Smooth muscle cell (in vitro differentiated cells): ENCODE measurements at regions not wholly inside any gene's neighbourhood (a gene's known extent, or its start where the extent isn't known, plus 50 kb on each side); places are given as distances from the start of the nearest gene placed in this dataset.
A peak's percentile ranks its signal among the peaks of the same experiment; 100 is the strongest.

Source experiments
- DNase-seq: peaks from one replicate; lab custom pipeline; 2025; ENCODE audit not compliant: unreplicated experiment; lab: John Stamatoyannopoulos, UW
- H2AFZ ChIP-seq: fragments of 200-600 bp; sonication (generic); 2 replicates; pipeline ENCODE4 v1.6.0; 2016; ENCODE audit warnings: antibody characterized with exemption, low read depth, mild to moderate bottlenecking
- H3F3A ChIP-seq: fragments of 200-600 bp; sonication (generic); 2 replicates; pipeline ENCODE4 v1.6.0; 2017; ENCODE audit warnings: antibody characterized with exemption, low read depth
- H3K27ac ChIP-seq: fragments of 200-600 bp; sonication (generic); 2 replicates; pipeline ENCODE4 v1.5.1; 2016; ENCODE audit warnings: low read depth, mild to moderate bottlenecking
- H3K27me3 ChIP-seq: fragments of 200-600 bp; sonication (generic); 2 replicates; pipeline ENCODE4 v1.6.1; 2016; ENCODE audit warnings: low read depth, mild to moderate bottlenecking
- H3K36me3 ChIP-seq: fragments of 200-600 bp; sonication (generic); 2 replicates; pipeline ENCODE4 v1.5.1; 2016; ENCODE audit warnings: low read depth
- H3K4me1 ChIP-seq: fragments of 200-600 bp; sonication (generic); 2 replicates; pipeline ENCODE4 v1.5.1; 2016; ENCODE audit warnings: low read depth
- H3K4me2 ChIP-seq: fragments of 200-600 bp; sonication (generic); 2 replicates; pipeline ENCODE4 v1.6.0; 2016; ENCODE audit warnings: mild to moderate bottlenecking
- H3K4me3 ChIP-seq: fragments of 200-600 bp; sonication (generic); 2 replicates; pipeline ENCODE4 v1.5.1; 2016; ENCODE audit warnings: mild to moderate bottlenecking
- H3K79me2 ChIP-seq: fragments of 200-600 bp; sonication (generic); 2 replicates; pipeline ENCODE4 v1.6.0; 2016; ENCODE audit warnings: low read depth, mild to moderate bottlenecking
- H3K9ac ChIP-seq: fragments of 200-600 bp; sonication (generic); 2 replicates; pipeline ENCODE4 v1.6.0; 2016; ENCODE audit warnings: low read depth
- H3K9me3 ChIP-seq: fragments of 200-600 bp; sonication (generic); replicated peaks from 2 replicates; pipeline ENCODE4 v1.5.1; 2016; ENCODE audit warnings: low read depth
- H4K20me1 ChIP-seq: fragments of 200-600 bp; sonication (generic); 2 replicates; pipeline ENCODE4 v1.6.0; 2016; ENCODE audit warnings: low read depth
- WGBS: methylation state at CpG from one replicate; pipeline ENCODE4 v1.1.7; 2016; ENCODE audit warnings: low lambda C conversion rate; 5-methylcytosine and 5-hydroxymethylcytosine counted together
- TF ChIP-seq, protein P1 (sequence below): fragments of 200-600 bp; sonication (generic); IDR thresholded peaks from 2 replicates; pipeline ENCODE4 v1.5.1; 2017; ENCODE audit warnings: borderline replicate concordance, mild to moderate bottlenecking, antibody characterized with exemption; ENCODE audit not compliant: insufficient read depth, poor library complexity, severe bottlenecking

- DNase-seq = peak; percentile 66
- Histone ChIP-seq H4K20me1 (peaks cover 8% of the 10 kb centered on the region), H3K36me3 (no peaks in the 10 kb centered on the region), H3K27ac (peak overlapping the region; percentile 92), H3K4me2 (peak overlapping the region; percentile 66), H3K79me2 (peaks cover 30% of the 10 kb centered on the region), H3K4me1 (peaks cover 49% of the 10 kb centered on the region), H2AFZ (no peak overlapping the region), H3K4me3 (no peak overlapping the region), H3K27me3 (no peaks in the 10 kb centered on the region), H3F3A (peaks cover 31% of the 10 kb centered on the region), H3K9me3 (no peaks in the 10 kb centered on the region), H3K9ac (peak overlapping the region; percentile 55)
- TF ChIP-seq, protein P1, sequence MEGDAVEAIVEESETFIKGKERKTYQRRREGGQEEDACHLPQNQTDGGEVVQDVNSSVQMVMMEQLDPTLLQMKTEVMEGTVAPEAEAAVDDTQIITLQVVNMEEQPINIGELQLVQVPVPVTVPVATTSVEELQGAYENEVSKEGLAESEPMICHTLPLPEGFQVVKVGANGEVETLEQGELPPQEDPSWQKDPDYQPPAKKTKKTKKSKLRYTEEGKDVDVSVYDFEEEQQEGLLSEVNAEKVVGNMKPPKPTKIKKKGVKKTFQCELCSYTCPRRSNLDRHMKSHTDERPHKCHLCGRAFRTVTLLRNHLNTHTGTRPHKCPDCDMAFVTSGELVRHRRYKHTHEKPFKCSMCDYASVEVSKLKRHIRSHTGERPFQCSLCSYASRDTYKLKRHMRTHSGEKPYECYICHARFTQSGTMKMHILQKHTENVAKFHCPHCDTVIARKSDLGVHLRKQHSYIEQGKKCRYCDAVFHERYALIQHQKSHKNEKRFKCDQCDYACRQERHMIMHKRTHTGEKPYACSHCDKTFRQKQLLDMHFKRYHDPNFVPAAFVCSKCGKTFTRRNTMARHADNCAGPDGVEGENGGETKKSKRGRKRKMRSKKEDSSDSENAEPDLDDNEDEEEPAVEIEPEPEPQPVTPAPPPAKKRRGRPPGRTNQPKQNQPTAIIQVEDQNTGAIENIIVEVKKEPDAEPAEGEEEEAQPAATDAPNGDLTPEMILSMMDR = no peak
- 9% methylated on average over 3 of the region's 3 CpGs for WGBS
These were observed 115.7 kb upstream of the IPO9 start for GRCh38 chr1:201713086-201713810.

GRCh38 chr1:201714542-201715329 lies 114.2 kb upstream of the IPO9 start:
- H3K4me3 ChIP-seq = no peak overlapping the region
- peak overlapping the region; percentile 92 for H3K27ac ChIP-seq
- H3K9ac ChIP-seq = peak overlapping the region; percentile 55
- WGBS = 27% methylated on average over 9 of the region's 9 CpGs
- no peaks in the 10 kb centered on the region for H3K9me3 ChIP-seq
- peaks cover 36% of the 10 kb centered on the region for H3K79me2 ChIP-seq
- peaks cover 51% of the 10 kb centered on the region for H3K4me1 ChIP-seq
- H3K36me3 ChIP-seq = no peaks in the 10 kb centered on the region
- peaks cover 1% of the 10 kb centered on the region for H4K20me1 ChIP-seq
- no peaks in the 10 kb centered on the region for H3K27me3 ChIP-seq
- peak; percentile 66 for DNase-seq
- H2AFZ ChIP-seq = no peak overlapping the region
- peaks cover 41% of the 10 kb centered on the region for H3F3A ChIP-seq
- TF ChIP-seq, protein P1 = no peak
- H3K4me2 ChIP-seq = peak overlapping the region; percentile 66

DNA sequence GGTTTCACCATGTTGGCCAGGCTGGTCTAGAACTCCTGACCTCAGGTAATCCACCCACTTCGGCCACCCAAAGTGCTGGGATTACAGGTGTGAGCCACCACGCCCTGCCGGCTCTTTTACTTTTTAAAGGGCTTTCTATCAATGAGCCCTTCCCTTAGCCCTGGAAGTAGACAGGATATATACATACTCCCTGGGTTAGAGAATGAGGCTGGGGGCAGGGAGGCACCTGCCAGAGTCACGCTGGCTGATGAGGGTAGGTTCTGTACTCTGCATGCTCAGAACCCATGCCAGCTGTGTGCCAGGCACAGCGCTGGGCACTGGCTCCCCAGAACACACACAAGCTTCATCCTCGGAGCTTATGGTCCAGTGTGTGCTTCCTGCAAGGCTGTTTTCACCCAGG lies 113.6 kb upstream of the IPO9 start:
- Histone ChIP-seq H3K36me3 (no peaks in the 10 kb centered on the region), H3K4me3 (no peak overlapping the region), H3K9ac (no peak overlapping the region), H4K20me1 (peaks cover 5% of the 10 kb centered on the region), H3K9me3 (no peaks in the 10 kb centered on the region), H3F3A (peaks cover 46% of the 10 kb centered on the region), H2AFZ (no peak overlapping the region), H3K27me3 (no peaks in the 10 kb centered on the region), H3K4me2 (peak overlapping the region; percentile 65), H3K4me1 (peaks cover 55% of the 10 kb centered on the region), H3K79me2 (peaks cover 33% of the 10 kb centered on the region), H3K27ac (peak overlapping the region; percentile 92)
- WGBS = 90% methylated on average over 6 of the region's 6 CpGs
- no peak for DNase-seq
- TF ChIP-seq, protein P1 = no peak
